ENCODE measurements at regions not wholly inside any gene's neighbourhood (a gene's known extent, or its start where the extent isn't known, plus 50 kb on each side); places are given as distances from the start of the nearest gene placed in this dataset.

GRCh38 chr2:122883849-122884248 is 1128.4 kb downstream of the TSN start:
- Histone ChIP-seq H3K27me3 (ENCODE audit: control insufficient read depth, insufficient read depth, low read length) (no peaks in the 10 kb centered on the region), H3K9me3 (ENCODE audit: control insufficient read depth, insufficient read depth, low read length) (peaks cover 8% of the 10 kb centered on the region; the same call in 1 of the 2 replicates), H3K4me3 (ENCODE audit: low read depth, low read length) (no peak overlapping the region), H3K27ac (ENCODE audit: low read depth, low read length) (no peak overlapping the region)
- POLR2A ChIA-PET: no interaction called here
- CTCF ChIA-PET: no interaction called here
- TF ChIP-seq, protein P1, sequence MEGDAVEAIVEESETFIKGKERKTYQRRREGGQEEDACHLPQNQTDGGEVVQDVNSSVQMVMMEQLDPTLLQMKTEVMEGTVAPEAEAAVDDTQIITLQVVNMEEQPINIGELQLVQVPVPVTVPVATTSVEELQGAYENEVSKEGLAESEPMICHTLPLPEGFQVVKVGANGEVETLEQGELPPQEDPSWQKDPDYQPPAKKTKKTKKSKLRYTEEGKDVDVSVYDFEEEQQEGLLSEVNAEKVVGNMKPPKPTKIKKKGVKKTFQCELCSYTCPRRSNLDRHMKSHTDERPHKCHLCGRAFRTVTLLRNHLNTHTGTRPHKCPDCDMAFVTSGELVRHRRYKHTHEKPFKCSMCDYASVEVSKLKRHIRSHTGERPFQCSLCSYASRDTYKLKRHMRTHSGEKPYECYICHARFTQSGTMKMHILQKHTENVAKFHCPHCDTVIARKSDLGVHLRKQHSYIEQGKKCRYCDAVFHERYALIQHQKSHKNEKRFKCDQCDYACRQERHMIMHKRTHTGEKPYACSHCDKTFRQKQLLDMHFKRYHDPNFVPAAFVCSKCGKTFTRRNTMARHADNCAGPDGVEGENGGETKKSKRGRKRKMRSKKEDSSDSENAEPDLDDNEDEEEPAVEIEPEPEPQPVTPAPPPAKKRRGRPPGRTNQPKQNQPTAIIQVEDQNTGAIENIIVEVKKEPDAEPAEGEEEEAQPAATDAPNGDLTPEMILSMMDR (IDR thresholded peaks at IDR 0.05; ENCODE audit: low read depth, low read length): no peak
- no peak for DNase-seq (ENCODE audit: low read depth, low spot score)

- H3K27ac ChIP-seq (ENCODE audit: low read depth, low read length): no peak overlapping the region
- H3K4me3 ChIP-seq (ENCODE audit: low read depth, low read length): no peak overlapping the region
- DNase-seq (ENCODE audit: low read depth, low spot score): no peak
- peaks cover 7% of the 10 kb centered on the region; the same call in 1 of the 2 replicates for H3K9me3 ChIP-seq (ENCODE audit: control insufficient read depth, insufficient read depth, low read length)
- ChIA-PET CTCF (no interaction called here), POLR2A (no interaction called here)
- TF ChIP-seq, protein P1 (IDR thresholded peaks at IDR 0.05; ENCODE audit: low read depth, low read length): no peak
- H3K27me3 ChIP-seq (ENCODE audit: control insufficient read depth, insufficient read depth, low read length): no peaks in the 10 kb centered on the region
These were observed 1129.4 kb downstream of the TSN start for GRCh38 chr2:122884889-122885288.

GRCh38 chr2:122885436-122885835 is 1130.0 kb downstream of the TSN start:
- ChIA-PET CTCF (no interaction called here), POLR2A (no interaction called here)
- no peak overlapping the region for H3K4me3 ChIP-seq (ENCODE audit: low read depth, low read length)
- H3K27me3 ChIP-seq (ENCODE audit: control insufficient read depth, insufficient read depth, low read length): no peaks in the 10 kb centered on the region
- TF ChIP-seq, protein P1 (IDR thresholded peaks at IDR 0.05; ENCODE audit: low read depth, low read length): no peak
- H3K27ac ChIP-seq (ENCODE audit: low read depth, low read length): no peak overlapping the region
- DNase-seq (ENCODE audit: low read depth, low spot score): no peak
- peaks cover 7% of the 10 kb centered on the region; the same call in 1 of the 2 replicates for H3K9me3 ChIP-seq (ENCODE audit: control insufficient read depth, insufficient read depth, low read length)

GRCh38 chr2:122886479-122887145 is 1131.2 kb downstream of the TSN start:
- CTCF ChIA-PET: no interaction called here
- POLR2A ChIA-PET: no interaction called here

GRCh38 chr2:122899614-122900013 is 1125.5 kb upstream of the CNTNAP5 start:
- Histone ChIP-seq H3K27ac (ENCODE audit: low read depth, low read length) (no peak overlapping the region), H3K9me3 (ENCODE audit: control insufficient read depth, insufficient read depth, low read length) (no peaks in the 10 kb centered on the region; the same call in 1 of the 2 replicates), H3K27me3 (ENCODE audit: control insufficient read depth, insufficient read depth, low read length) (no peaks in the 10 kb centered on the region), H3K4me3 (ENCODE audit: low read depth, low read length) (no peak overlapping the region)
- ChIA-PET CTCF (no interaction called here), POLR2A (no interaction called here)
- DNase-seq (ENCODE audit: low read depth, low spot score): no peak
- TF ChIP-seq, protein P1 (IDR thresholded peaks at IDR 0.05; ENCODE audit: low read depth, low read length): no peak

More at GRCh38 chr2:122886479-122887145, 1131.2 kb downstream of the TSN start:
- H3K9me3 ChIP-seq (ENCODE audit: control insufficient read depth, insufficient read depth, low read length): peaks cover 7% of the 10 kb centered on the region; the same call in 1 of the 2 replicates
- TF ChIP-seq, protein P1 (IDR thresholded peaks at IDR 0.05; ENCODE audit: low read depth, low read length): no peak
- no peak overlapping the region for H3K4me3 ChIP-seq (ENCODE audit: low read depth, low read length)
- DNase-seq (ENCODE audit: low read depth, low spot score): no peak
- H3K27me3 ChIP-seq (ENCODE audit: control insufficient read depth, insufficient read depth, low read length): no peaks in the 10 kb centered on the region
- no peak overlapping the region for H3K27ac ChIP-seq (ENCODE audit: low read depth, low read length)
